Tibial artery (tissue), 4 donors: ENCODE measurements at regions not wholly inside any gene's neighbourhood (a gene's known extent, or its start where the extent isn't known, plus 50 kb on each side); places are given as distances from the start of the nearest gene placed in this dataset.

Source experiments
- DNase-seq, 2 donors: peaks; one replicate each; pipeline ENCODE4 v3.0.0-alpha.2; 2019
- H3K27ac ChIP-seq, 2 donors: fragments of 200-600 bp; sonication (generic) in 1 of 2; 1 replicate in 1 of 2; 2 replicates in 1 of 2; pipeline ENCODE4 v1.5.1; 2018 to 2019; ENCODE audit warnings: mild to moderate bottlenecking in 1 of 2
- H3K27me3 ChIP-seq, 2 donors: fragments of 200-600 bp; sonication (generic) in 1 of 2; one replicate each; pipeline versions ENCODE4 v1.5.1 to v1.6.0; 2016 to 2019
- H3K36me3 ChIP-seq, 3 donors: fragments of 200-600 bp; sonication (generic) in 2 of 3; one replicate each; pipeline ENCODE4 v1.5.1; 2016 to 2019; ENCODE audit warnings: mild to moderate bottlenecking in 2 of 3
- H3K4me1 ChIP-seq, 4 donors: fragments of 200-600 bp; sonication (generic) in 2 of 4; 1 replicate in 3 of 4; 2 replicates in 1 of 4; pipeline ENCODE4 v1.5.1; 2016 to 2019
- H3K4me3 ChIP-seq, 2 donors: fragments of 200-600 bp; sonication (generic) in 1 of 2; 1 replicate in 1 of 2; 2 replicates in 1 of 2; pipeline ENCODE4 v1.5.1; 2018 to 2019; ENCODE audit warnings: mild to moderate bottlenecking in 2 of 2
- H3K9me3 ChIP-seq, 3 donors: fragments of 200-600 bp; sonication (generic) in 1 of 3; one replicate each; pipeline ENCODE4 v1.5.1; 2016 to 2019
- CTCF ChIP-seq, 2 experiments: fragments of 200-600 bp in 1 of 2; fragments of 450-650 bp in 1 of 2; IDR thresholded peaks; one replicate each; pipeline ENCODE4 v1.5.1; 2017 to 2019; ENCODE audit warnings: antibody characterized with exemption in 2 of 2, mild to moderate bottlenecking in 1 of 2, moderate library complexity in 1 of 2
- intact Hi-C: fragments of 100-400 bp; cut with DNase I; formaldehyde crosslinking; loops from one replicate; pipeline ENCODE4 v1.15.0; 2023; ENCODE audit warnings: low total_unique reads

GRCh38 chr10:124329362-124329761, 89.4 kb downstream of the OAT start:
- Histone ChIP-seq H3K36me3 (no peaks in the 10 kb centered on the region), H3K9me3 (peaks cover 0 to 4% (median 0%) of the 10 kb centered on the region in 3 donors), H3K4me1 (peaks cover 0 to 30% (median 14%) of the 10 kb centered on the region in 4 donors), H3K4me3 (no peak overlapping the region), H3K27me3 (no peaks in the 10 kb centered on the region), H3K27ac (peak overlapping the region; percentile 67 to 79)
- DNase-seq: peak in 1 of 2 donors; percentile 63
- no peak for TF ChIP-seq CTCF (IDR thresholded peaks at IDR 0.05)
- intact Hi-C loops: no loop called here

- intact Hi-C loops: no loop called here
- TF ChIP-seq CTCF (IDR thresholded peaks at IDR 0.05): no peak
These were observed 90.1 kb downstream of the OAT start for GRCh38 chr10:124328477-124329220.

GRCh38 chr10:124325998-124326636, 92.6 kb downstream of the OAT start:
- peak in 1 of 2 donors; percentile 43 for DNase-seq
- Histone ChIP-seq H3K4me3 (no peak overlapping the region), H3K36me3 (no peaks in the 10 kb centered on the region), H3K4me1 (peaks cover 0 to 26% (median 14%) of the 10 kb centered on the region in 4 donors), H3K9me3 (no peaks in the 10 kb centered on the region), H3K27me3 (no peaks in the 10 kb centered on the region), H3K27ac (no peak overlapping the region)
- no peak for TF ChIP-seq CTCF (IDR thresholded peaks at IDR 0.05)
- intact Hi-C loops: no loop called here

More at GRCh38 chr10:124328477-124329220, 90.1 kb downstream of the OAT start:
- Histone ChIP-seq H3K36me3 (no peaks in the 10 kb centered on the region), H3K9me3 (peaks cover 0 to 4% (median 0%) of the 10 kb centered on the region in 3 donors), H3K4me3 (no peak overlapping the region), H3K27ac (peak overlapping the region; percentile 67 to 79), H3K4me1 (peaks cover 0 to 30% (median 14%) of the 10 kb centered on the region in 4 donors), H3K27me3 (no peaks in the 10 kb centered on the region)
- peak; percentile 60 to 91 for DNase-seq

- Histone ChIP-seq H3K4me3 (no peak overlapping the region), H3K9me3 (no peaks in the 10 kb centered on the region), H3K27me3 (no peaks in the 10 kb centered on the region), H3K27ac (no peak overlapping the region), H3K4me1 (peaks cover 0 to 29% (median 15%) of the 10 kb centered on the region in 4 donors), H3K36me3 (no peaks in the 10 kb centered on the region)
- no peak for TF ChIP-seq CTCF (IDR thresholded peaks at IDR 0.05)
- no peak for DNase-seq
- intact Hi-C loops: no loop called here
These were observed 93.1 kb downstream of the OAT start for GRCh38 chr10:124325633-124325914.

- no peaks in the 10 kb centered on the region for H3K9me3 ChIP-seq
- intact Hi-C loops: loop anchor here (1.0 kb wide), 1 partner anchor 25 kb away; no protein-coding TSS in a partner anchor
- peak in 1 of 2 donors; percentile 60 for DNase-seq
- H3K4me1 ChIP-seq: peaks cover 0 to 34% (median 19%) of the 10 kb centered on the region in 4 donors
- H3K27ac ChIP-seq: no peak overlapping the region
- TF ChIP-seq CTCF (IDR thresholded peaks at IDR 0.05): no peak
- H3K4me3 ChIP-seq: no peak overlapping the region
- H3K27me3 ChIP-seq: no peaks in the 10 kb centered on the region
- no peaks in the 10 kb centered on the region for H3K36me3 ChIP-seq
These were observed 93.7 kb downstream of the OAT start for GRCh38 chr10:124324856-124325632.
